GM12878 (cell line): ENCODE measurements at regions not wholly inside any gene's neighbourhood (a gene's known extent, or its start where the extent isn't known, plus 50 kb on each side); places are given as distances from the start of the nearest gene placed in this dataset.

Source experiments
- ATAC-seq: fragments of 200-7000 bp; cut with Tn5 transposase; 3 replicates; pipeline ENCODE4 v1.9.1; 2020; ENCODE audit warnings: mild to moderate bottlenecking, moderate library complexity
- BruUV-seq: library from RNA; stranded (reverse); fragments of 400-500 nt; replicated peaks from 2 replicates; lab custom pipeline; 2021; lab: Mats Ljungman, UMichigan
- CTCF ChIA-PET: fragments of 300-600 bp; sonication (Branson Sonifier 250); formaldehyde crosslinking; extraction: SDS; loops from one replicate; lab custom pipeline; 2021; ENCODE audit warnings: inconsistent platforms; lab: Yijun Ruan, JAX
- POLR2A ChIA-PET: fragments of 350-600 bp; formaldehyde crosslinking; extraction: SDS; loops from one replicate; lab custom pipeline; 2021; ENCODE audit warnings: inconsistent platforms; lab: Charles Lee
- RAD21 ChIA-PET: fragments of 300-600 bp; sonication (Branson Sonifier 250); formaldehyde crosslinking; loops from one replicate; lab custom pipeline; 2023; ENCODE audit warnings: antibody characterized with exemption; ENCODE audit not compliant: unreplicated experiment; lab: Charles Lee
- SMC1A ChIA-PET: fragments of 300-600 bp; sonication (Branson Sonifier 250); formaldehyde crosslinking; loops from one replicate; lab custom pipeline; 2023; ENCODE audit not compliant: unreplicated experiment, uncharacterized antibody; lab: Charles Lee
- DNase-seq: peaks from one replicate; pipeline ENCODE4 v3.0.0-alpha.2; 2011; ENCODE audit warnings: low read depth, low spot score
- FAIRE-seq: peaks from 3 replicates; lab custom pipeline; 2011; peaks lifted over from hg19 to GRCh38; lab: Jason Lieb, UNC
- H2AFZ ChIP-seq: 2 replicates; pipeline ENCODE4 v1.6.0; 2011; ENCODE audit warnings: low read depth, low read length, control low read depth; ENCODE audit not compliant: control insufficient read depth
- H3K27ac ChIP-seq: 2 replicates; pipeline ENCODE4 v1.5.1; 2011; ENCODE audit warnings: control low read depth; ENCODE audit not compliant: control insufficient read depth, insufficient read depth
- H3K27me3 ChIP-seq, 2 experiments: replicated peaks in 1 of 2; 2 replicates each; pipeline versions ENCODE4 v1.6.0 to v1.6.1; 2011; ENCODE audit warnings: low read length in 1 of 2; ENCODE audit not compliant: control insufficient read depth in 2 of 2, insufficient read depth in 2 of 2
- H3K36me3 ChIP-seq, 2 experiments: 2 replicates each; pipeline ENCODE4 v1.5.1; 2011; ENCODE audit warnings: low read length in 1 of 2; ENCODE audit not compliant: control insufficient read depth in 2 of 2, insufficient read depth in 2 of 2
- H3K4me1 ChIP-seq: 2 replicates; pipeline ENCODE4 v1.6.1; 2011; ENCODE audit warnings: mild to moderate bottlenecking, low read length, moderate library complexity, mixed read lengths; ENCODE audit not compliant: control insufficient read depth, insufficient read depth
- H3K4me2 ChIP-seq: 2 replicates; pipeline ENCODE4 v1.6.0; 2011; ENCODE audit warnings: control low read depth; ENCODE audit not compliant: control insufficient read depth, insufficient read depth
- H3K4me3 ChIP-seq: fragments of 200-600 bp; sonication (generic); 2 replicates; pipeline ENCODE4 v1.5.1; 2016
- H3K79me2 ChIP-seq: 2 replicates; pipeline ENCODE4 v1.6.0; 2011; ENCODE audit warnings: low read length; ENCODE audit not compliant: control insufficient read depth, insufficient read depth
- H3K9ac ChIP-seq: 2 replicates; pipeline ENCODE4 v1.8.0; 2011; ENCODE audit warnings: low read length, control low read depth, mixed read lengths; ENCODE audit not compliant: control insufficient read depth, insufficient read depth
- H3K9me3 ChIP-seq: replicated peaks from 3 replicates; pipeline ENCODE4 v1.5.1; 2011; ENCODE audit warnings: mild to moderate bottlenecking, low read length; ENCODE audit not compliant: control insufficient read depth, insufficient read depth
- H4K20me1 ChIP-seq: 2 replicates; pipeline ENCODE4 v1.6.0; 2011; ENCODE audit not compliant: control insufficient read depth, insufficient read depth
- EGR1 ChIP-seq, 2 experiments: IDR thresholded peaks; 1 replicate in 1 of 2; 2 replicates in 1 of 2; pipeline ENCODE4 v1.6.1; 2011 to 2012; ENCODE audit warnings: low read depth in 2 of 2, low read length in 2 of 2, borderline replicate concordance in 1 of 2, mild to moderate bottlenecking in 1 of 2, moderate library complexity in 1 of 2
- NR2C1 ChIP-seq: fragments of 450-650 bp; IDR thresholded peaks from 2 replicates; pipeline ENCODE4 v1.6.1; 2017; ENCODE audit warnings: antibody characterized with exemption, mild to moderate bottlenecking, moderate library complexity
- NR2F1 ChIP-seq: fragments of 450-650 bp; conservative IDR thresholded peaks from 2 replicates; pipeline ENCODE4 v1.6.1; 2017; ENCODE audit warnings: mild to moderate bottlenecking
- SP1 ChIP-seq: IDR thresholded peaks from one replicate; pipeline ENCODE4 v1.6.1; 2011; ENCODE audit warnings: low read depth, low read length
- TCF3 ChIP-seq: IDR thresholded peaks from 2 replicates; pipeline ENCODE4 v1.6.1; 2012; ENCODE audit warnings: low read depth, mild to moderate bottlenecking, low read length, borderline replicate concordance; ENCODE audit not compliant: insufficient read depth
- ZNF622 ChIP-seq: fragments of 450-650 bp; IDR thresholded peaks from 2 replicates; pipeline ENCODE4 v1.6.1; 2017; ENCODE audit warnings: mild to moderate bottlenecking, inconsistent platforms
- WGBS: methylation state at CpG from one replicate; pipeline ENCODE4 v1.1.6; 2016; ENCODE audit warnings: low lambda C conversion rate; ENCODE audit not compliant: insufficient replicate concordance, insufficient coverage; ENCODE audit errors: missing lambda C conversion rate; 5-methylcytosine and 5-hydroxymethylcytosine counted together
- in situ Hi-C: fragments of 300-500 bp; cut with MboI; formaldehyde crosslinking; loops from 9 replicates; pipeline ENCODE4 v1.14.3; 2018; ENCODE audit warnings: mixed read lengths
- intact Hi-C: fragments of 100-400 bp; cut with micrococcal nuclease; formaldehyde crosslinking; loops from one replicate; pipeline ENCODE4 v1.14.2; 2022; ENCODE audit not compliant: unreplicated experiment
- TF ChIP-seq, protein P1 (sequence below): fragments of 450-650 bp; IDR thresholded peaks from 2 replicates; pipeline ENCODE4 v1.6.1; 2017; ENCODE audit warnings: antibody characterized with exemption, mild to moderate bottlenecking, moderate library complexity

DNA sequence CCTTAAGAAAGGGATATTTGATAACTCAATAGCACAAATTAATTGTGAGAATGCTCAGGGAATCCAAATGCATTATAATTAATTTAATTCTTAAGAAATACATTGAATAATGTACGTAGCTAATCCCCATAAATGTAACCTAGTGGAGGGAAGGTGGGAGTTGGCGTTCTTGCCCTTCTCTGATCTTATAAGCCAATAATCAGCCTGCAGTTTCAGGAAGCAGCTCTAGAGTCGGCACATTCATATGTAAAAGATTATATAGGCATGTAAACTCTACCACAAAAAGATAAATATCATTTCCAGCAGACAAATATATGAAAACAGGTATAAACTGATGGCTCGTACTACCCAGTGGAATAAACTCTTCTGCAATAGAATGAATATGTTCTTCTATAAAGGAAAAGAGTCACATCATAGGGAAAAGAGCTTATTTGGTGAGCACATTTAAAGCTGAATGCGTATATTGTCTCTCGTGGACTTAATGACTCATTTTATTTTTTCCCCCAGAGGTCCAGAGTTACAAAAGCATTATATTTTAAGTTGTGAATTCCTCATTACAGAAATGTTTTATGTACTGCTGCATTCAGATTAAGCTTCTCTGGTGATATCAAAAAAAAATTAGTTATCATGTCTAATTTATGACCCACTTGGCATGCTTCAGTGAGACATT is 112.2 kb downstream of the TFAP2A start:
- no peak overlapping the region for H3K9ac ChIP-seq
- intact Hi-C loops, result no loop called here
- H3K4me3 ChIP-seq, result no peak overlapping the region
- no peaks in the 10 kb centered on the region for H3K27me3 ChIP-seq
- ChIA-PET POLR2A (no interaction called here), CTCF (interaction anchor here (1.3 kb wide), 1 partner anchor 132 kb away, joined by 9 read pairs; no protein-coding TSS in a partner anchor), SMC1A (no interaction called here)
- H2AFZ ChIP-seq, result no peak overlapping the region
- no TSS peak for BruUV-seq
- FAIRE-seq, result no peak
- no peak overlapping the region for H3K4me2 ChIP-seq
- H3K79me2 ChIP-seq, result no peaks in the 10 kb centered on the region
- H3K9me3 ChIP-seq, result no peaks in the 10 kb centered on the region
- H4K20me1 ChIP-seq, result no peaks in the 10 kb centered on the region
- no peaks in the 10 kb centered on the region for H3K36me3 ChIP-seq
- in situ Hi-C loops, result no loop called here
- no peak for DNase-seq
- WGBS, result 15% methylated on average over 6 of the region's 6 CpGs
- ATAC-seq, result no peak
- H3K27ac ChIP-seq, result no peak overlapping the region
- TF ChIP-seq NR2C1 (no peak), NR2F1 (no peak), TCF3 (no peak), EGR1 (IDR thresholded peaks at IDR 0.05; ENCODE audit: borderline replicate concordance in 1 of 2, low read depth in 2 of 2, low read length in 2 of 2) (no peak), ZNF622 (no peak), SP1 (no peak)
- TF ChIP-seq, protein P1, sequence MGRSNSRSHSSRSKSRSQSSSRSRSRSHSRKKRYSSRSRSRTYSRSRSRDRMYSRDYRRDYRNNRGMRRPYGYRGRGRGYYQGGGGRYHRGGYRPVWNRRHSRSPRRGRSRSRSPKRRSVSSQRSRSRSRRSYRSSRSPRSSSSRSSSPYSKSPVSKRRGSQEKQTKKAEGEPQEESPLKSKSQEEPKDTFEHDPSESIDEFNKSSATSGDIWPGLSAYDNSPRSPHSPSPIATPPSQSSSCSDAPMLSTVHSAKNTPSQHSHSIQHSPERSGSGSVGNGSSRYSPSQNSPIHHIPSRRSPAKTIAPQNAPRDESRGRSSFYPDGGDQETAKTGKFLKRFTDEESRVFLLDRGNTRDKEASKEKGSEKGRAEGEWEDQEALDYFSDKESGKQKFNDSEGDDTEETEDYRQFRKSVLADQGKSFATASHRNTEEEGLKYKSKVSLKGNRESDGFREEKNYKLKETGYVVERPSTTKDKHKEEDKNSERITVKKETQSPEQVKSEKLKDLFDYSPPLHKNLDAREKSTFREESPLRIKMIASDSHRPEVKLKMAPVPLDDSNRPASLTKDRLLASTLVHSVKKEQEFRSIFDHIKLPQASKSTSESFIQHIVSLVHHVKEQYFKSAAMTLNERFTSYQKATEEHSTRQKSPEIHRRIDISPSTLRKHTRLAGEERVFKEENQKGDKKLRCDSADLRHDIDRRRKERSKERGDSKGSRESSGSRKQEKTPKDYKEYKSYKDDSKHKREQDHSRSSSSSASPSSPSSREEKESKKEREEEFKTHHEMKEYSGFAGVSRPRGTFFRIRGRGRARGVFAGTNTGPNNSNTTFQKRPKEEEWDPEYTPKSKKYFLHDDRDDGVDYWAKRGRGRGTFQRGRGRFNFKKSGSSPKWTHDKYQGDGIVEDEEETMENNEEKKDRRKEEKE, result no peak
- TF ChIP-seq, all 136 proteins: peak for 0
- H3K4me1 ChIP-seq, result no peaks in the 10 kb centered on the region
- RAD21 ChIA-PET, result interaction anchor here (1.3 kb wide), 1 partner anchor 20 kb away, joined by 3 read pairs; no protein-coding TSS in a partner anchor
